B cell (primary cell): ENCODE measurements at regions not wholly inside any gene's neighbourhood (a gene's known extent, or its start where the extent isn't known, plus 50 kb on each side); places are given as distances from the start of the nearest gene placed in this dataset.

ENCODE experiments used
- ATAC-seq: fragments of 200-7000 bp; cut with Tn5 transposase; one replicate; pipeline ENCODE4 v1.10.0; 2021; ENCODE audit warnings: low read depth, mild to moderate bottlenecking, moderate number of reproducible peaks, moderate library complexity
- CTCF ChIA-PET: fragments of 350-600 bp; sonication (Branson Sonifier 250); formaldehyde crosslinking; loops from one replicate; lab custom pipeline; 2021; ENCODE audit warnings: antibody characterized with exemption, inconsistent platforms; lab: Charles Lee
- POLR2A ChIA-PET: fragments of 350-600 bp; sonication (Branson Sonifier 250); formaldehyde crosslinking; loops from one replicate; lab custom pipeline; 2021; ENCODE audit warnings: antibody characterized with exemption; lab: Charles Lee
- DNase-seq: peaks from one replicate; pipeline ENCODE4 v3.0.0; 2013
- H2AFZ ChIP-seq: 2 replicates; pipeline ENCODE4 v1.6.1; 2012; ENCODE audit warnings: mild to moderate bottlenecking, low read depth, low read length; ENCODE audit not compliant: insufficient read depth, poor library complexity, severe bottlenecking
- H3K27ac ChIP-seq, 2 donors: 1 replicate in 1 of 2; 2 replicates in 1 of 2; pipeline ENCODE4 v1.5.1; 2012 to 2013; ENCODE audit warnings: low read length in 2 of 2, mild to moderate bottlenecking in 2 of 2, moderate library complexity in 1 of 2
- H3K27me3 ChIP-seq, 4 experiments: fragments of 200-600 bp in 1 of 4; sonication (generic) in 1 of 4; replicated peaks in 1 of 4; 1 replicate in 2 of 4; 2 replicates in 2 of 4; pipeline versions ENCODE4 v1.6.1 to v1.7.0; 2013 to 2016; ENCODE audit warnings: low read length in 3 of 4, mild to moderate bottlenecking in 2 of 4, mixed read lengths in 1 of 4, moderate library complexity in 1 of 4; ENCODE audit not compliant: insufficient read depth in 4 of 4, control insufficient read depth in 3 of 4; ENCODE audit errors: control extremely low read depth in 1 of 4
- H3K36me3 ChIP-seq, 2 experiments: replicated peaks in 1 of 2; 1 replicate in 1 of 2; 2 replicates in 1 of 2; pipeline versions ENCODE4 v1.6.1 to v1.7.1; 2013; ENCODE audit warnings: low read length in 1 of 2; ENCODE audit not compliant: insufficient read depth in 2 of 2, control insufficient read depth in 1 of 2; ENCODE audit errors: control extremely low read depth in 1 of 2, extremely low read depth in 1 of 2
- H3K4me1 ChIP-seq, 2 donors: fragments of 200-600 bp in 1 of 2; sonication (generic) in 1 of 2; 1 replicate in 1 of 2; 2 replicates in 1 of 2; pipeline versions ENCODE4 v1.5.1 to v1.6.1; 2013 to 2017; ENCODE audit warnings: low read length in 2 of 2; ENCODE audit not compliant: control insufficient read depth in 2 of 2, insufficient read depth in 2 of 2
- H3K4me2 ChIP-seq: replicated peaks from 2 replicates; pipeline ENCODE3; 2012; ENCODE audit warnings: mild to moderate bottlenecking, low read depth, low read length; ENCODE audit not compliant: poor library complexity, severe bottlenecking
- H3K4me3 ChIP-seq, 5 experiments: fragments of 200-600 bp in 1 of 5; sonication (generic) in 1 of 5; 1 replicate in 3 of 5; 2 replicates in 2 of 5; pipeline versions ENCODE4 v1.5.1 to v1.7.0; 2011 to 2016; ENCODE audit warnings: low read length in 4 of 5, mild to moderate bottlenecking in 4 of 5, low read depth in 2 of 5, control low read depth in 1 of 5, moderate library complexity in 1 of 5; ENCODE audit not compliant: insufficient read depth in 1 of 5; ENCODE audit errors: control extremely low read depth in 1 of 5, extremely low read depth in 1 of 5
- H3K79me2 ChIP-seq: fragments of 200-600 bp; sonication (generic); one replicate; pipeline ENCODE4 v1.6.0; 2016; ENCODE audit warnings: low read length; ENCODE audit not compliant: control insufficient read depth, insufficient read depth
- H3K9ac ChIP-seq: fragments of 200-600 bp; sonication (generic); 2 replicates; pipeline ENCODE4 v1.6.1; 2017; ENCODE audit warnings: mild to moderate bottlenecking, low read length, moderate library complexity
- H3K9me3 ChIP-seq, 3 donors: one replicate each; pipeline versions ENCODE4 v1.6.1 to v1.7.1; 2013; ENCODE audit warnings: low read length in 2 of 3; ENCODE audit not compliant: control insufficient read depth in 2 of 3, insufficient read depth in 1 of 3; ENCODE audit errors: control extremely low read depth in 1 of 3
- H4K20me1 ChIP-seq: 2 replicates; pipeline ENCODE4 v1.6.0; 2012; ENCODE audit warnings: mild to moderate bottlenecking, low read length; ENCODE audit not compliant: insufficient read depth, control insufficient read depth, poor library complexity, severe bottlenecking
- H3K27ac Mint-ChIP-seq: one replicate; pipeline ENCODE4 v1.8.0; 2021; ENCODE audit warnings: mixed read lengths
- H3K27me3 Mint-ChIP-seq: one replicate; pipeline ENCODE4 v1.8.0; 2021; ENCODE audit warnings: mixed read lengths
- H3K4me1 Mint-ChIP-seq: one replicate; pipeline ENCODE4 v1.8.0; 2021; ENCODE audit warnings: mixed read lengths
- H3K4me3 Mint-ChIP-seq: one replicate; pipeline ENCODE4 v1.8.0; 2021; ENCODE audit warnings: mixed read lengths
- H3K9me3 Mint-ChIP-seq: one replicate; pipeline ENCODE4 v1.8.0; 2022; ENCODE audit warnings: mixed read lengths; ENCODE audit not compliant: insufficient read depth
- CTCF ChIP-seq: fragments of 200-600 bp; IDR thresholded peaks from one replicate; pipeline ENCODE4 v1.8.0; 2022; ENCODE audit warnings: antibody characterized with exemption, mild to moderate bottlenecking
- EZH2 ChIP-seq: IDR thresholded peaks from 2 replicates; pipeline ENCODE4 v1.6.1; 2012; ENCODE audit warnings: borderline replicate concordance, low read depth, mild to moderate bottlenecking, moderate library complexity, low read length; ENCODE audit not compliant: insufficient read depth, poor library complexity, severe bottlenecking
- WGBS: methylation state at CpG from one replicate; pipeline ENCODE4 v1.1.5; 2013; ENCODE audit warnings: missing lambda C conversion rate; ENCODE audit not compliant: insufficient coverage; 5-methylcytosine and 5-hydroxymethylcytosine counted together
- intact Hi-C: fragments of 100-400 bp; cut with micrococcal nuclease; formaldehyde crosslinking; loops from one replicate; pipeline ENCODE4 v1.10.0; 2022

DNA sequence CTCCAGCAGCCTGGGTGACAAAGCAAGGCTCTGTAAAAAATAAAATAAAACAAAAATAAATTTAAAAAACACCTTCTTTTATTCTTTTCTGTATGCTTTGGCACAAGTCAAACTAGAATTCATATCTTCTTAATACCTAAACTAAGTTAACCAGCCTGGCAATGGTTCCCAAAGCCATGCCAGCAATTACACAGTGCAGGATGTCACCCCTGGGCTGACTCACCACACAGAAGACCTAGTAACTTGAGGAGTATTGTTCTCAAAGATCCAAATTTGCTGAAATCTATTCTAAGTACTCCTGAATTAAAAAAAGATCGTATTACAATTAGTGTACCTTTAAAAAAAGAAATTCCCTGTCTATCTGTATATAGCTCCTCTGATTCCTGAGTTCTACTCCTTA lies 162.7 kb upstream of the SGK1 start:
- Histone ChIP-seq H4K20me1 (no peaks in the 10 kb centered on the region), H3K36me3 (no peaks in the 10 kb centered on the region), H3K4me2 (no peak overlapping the region), H3K79me2 (no peaks in the 10 kb centered on the region), H3K27ac (no peak overlapping the region), H3K4me3 (no peak overlapping the region), H3K9me3 (no peaks in the 10 kb centered on the region), H3K27me3 (no peaks in the 10 kb centered on the region), H3K4me1 (no peaks in the 10 kb centered on the region), H3K9ac (no peak overlapping the region), H2AFZ (no peak overlapping the region)
- TF ChIP-seq EZH2: no peak
- TF ChIP-seq CTCF: no peak
- intact Hi-C loops: no loop called here
- DNase-seq (no peak), ATAC-seq (no peak)
- H3K4me3 Mint-ChIP-seq: no peak overlapping the region
- no CpG with 5 or more reads among the region's 1 CpG for WGBS
- H3K4me1 Mint-ChIP-seq: no peaks in the 10 kb centered on the region
- no peak overlapping the region for H3K27ac Mint-ChIP-seq
- ChIA-PET POLR2A (no interaction called here), CTCF (interaction anchor here (1.3 kb wide), 1 partner anchor 301 kb away, joined by 3 read pairs; no protein-coding TSS in a partner anchor)
- H3K9me3 Mint-ChIP-seq: no peaks in the 10 kb centered on the region
- no peaks in the 10 kb centered on the region for H3K27me3 Mint-ChIP-seq

DNA sequence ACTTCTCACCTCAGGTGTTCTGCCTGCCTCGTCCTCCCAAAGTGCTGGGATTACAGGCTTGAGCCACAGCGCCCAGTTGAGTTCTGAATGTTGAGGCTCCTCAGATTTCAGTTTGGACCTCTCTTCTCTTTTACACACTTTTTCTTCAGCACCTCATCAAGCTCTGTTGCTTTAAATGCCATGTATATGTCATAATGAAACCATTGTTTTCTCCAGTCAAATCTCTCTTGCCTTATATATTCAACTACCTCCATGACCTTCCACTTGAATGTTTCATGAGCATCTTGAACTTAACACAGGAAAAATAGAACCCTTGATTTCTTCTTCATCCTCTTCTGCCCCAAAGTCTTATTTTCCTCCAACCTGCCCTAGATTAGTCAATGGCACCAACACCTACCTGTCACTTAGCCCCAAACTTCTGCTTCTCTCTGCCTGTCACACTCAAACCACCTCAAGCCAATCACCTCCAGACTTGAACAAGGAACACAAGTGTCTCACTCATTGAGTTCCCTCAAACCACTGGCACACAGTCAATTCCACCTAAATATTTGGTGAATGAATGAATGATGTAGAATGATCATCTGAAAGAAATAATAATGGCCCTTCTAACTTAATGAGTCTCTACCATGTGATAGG lies 161.0 kb upstream of the SGK1 start:
- no peaks in the 10 kb centered on the region for H3K4me1 ChIP-seq
- H3K79me2 ChIP-seq: no peaks in the 10 kb centered on the region
- no peaks in the 10 kb centered on the region for H3K36me3 ChIP-seq
- ChIA-PET CTCF (interaction anchor here (0.6 kb wide), 1 partner anchor 39 kb away, joined by 5 read pairs; no protein-coding TSS in a partner anchor), POLR2A (no interaction called here)
- no peak overlapping the region for H3K9ac ChIP-seq
- TF ChIP-seq CTCF (no peak), EZH2 (no peak)
- 90% methylated on average over 2 of the region's 2 CpGs for WGBS
- H4K20me1 ChIP-seq: no peaks in the 10 kb centered on the region
- Mint-ChIP-seq H3K27ac (no peak overlapping the region), H3K9me3 (no peaks in the 10 kb centered on the region), H3K4me1 (no peaks in the 10 kb centered on the region), H3K4me3 (no peak overlapping the region), H3K27me3 (no peaks in the 10 kb centered on the region)
- H3K27me3 ChIP-seq: no peaks in the 10 kb centered on the region
- H3K27ac ChIP-seq: no peak overlapping the region
- DNase-seq: no peak
- H3K4me3 ChIP-seq: no peak overlapping the region
- ATAC-seq: no peak
- H3K4me2 ChIP-seq: no peak overlapping the region
- H2AFZ ChIP-seq: no peak overlapping the region
- H3K9me3 ChIP-seq: no peaks in the 10 kb centered on the region
- intact Hi-C loops: no loop called here
